ENCODE measurements at regions not wholly inside any gene's neighbourhood (a gene's known extent, or its start where the extent isn't known, plus 50 kb on each side); places are given as distances from the start of the nearest gene placed in this dataset.
"Not testable (repeated sequence)": the region's sequence is repeated elsewhere in the genome, so short reads cannot be mapped to it uniquely, and the experiment has no call there.

GRCh38 chr1:80293818-80294217 lies 1287.3 kb upstream of the ADGRL4 start:
- no peaks in the 10 kb centered on the region for H3K4me1 Mint-ChIP-seq
- H3K4me3 Mint-ChIP-seq: no peak overlapping the region
- no peak overlapping the region for H3K27ac Mint-ChIP-seq
- no peaks in the 10 kb centered on the region for H3K27me3 Mint-ChIP-seq
- ATAC-seq (ENCODE audit: low read depth in 2 of 2) (no peak), DNase-seq (no peak)
- no peaks in the 10 kb centered on the region for H3K36me3 Mint-ChIP-seq
- H3K9me3 Mint-ChIP-seq: peaks cover 0 to 5% (median 0%) of the 10 kb centered on the region in 7 donors

- Mint-ChIP-seq H3K27ac (peak overlapping the region in 1 of 6 donors; percentile 44), H3K9me3 (peaks cover 0 to 14% (median 5%) of the 10 kb centered on the region in 7 donors)
- not testable (repeated sequence) for DNase-seq; H3K4me3 Mint-ChIP-seq; H3K27me3 Mint-ChIP-seq; ATAC-seq (ENCODE audit: low read depth in 2 of 2); H3K36me3 Mint-ChIP-seq; H3K4me1 Mint-ChIP-seq
Measured at GRCh38 chr1:80288750-80289149, 1282.2 kb upstream of the ADGRL4 start.

GRCh38 chr1:80282536-80282935 lies 1276.0 kb upstream of the ADGRL4 start:
- no peaks in the 10 kb centered on the region for H3K27me3 Mint-ChIP-seq
- no peak overlapping the region for H3K4me3 Mint-ChIP-seq
- ATAC-seq (ENCODE audit: low read depth in 2 of 2) (no peak), DNase-seq (no peak)
- H3K4me1 Mint-ChIP-seq: no peaks in the 10 kb centered on the region
- H3K27ac Mint-ChIP-seq: no peak overlapping the region
- H3K36me3 Mint-ChIP-seq: no peaks in the 10 kb centered on the region
- peaks cover 0 to 11% (median 3%) of the 10 kb centered on the region in 7 donors for H3K9me3 Mint-ChIP-seq

GRCh38 chr1:80278936-80279335 lies 1272.4 kb upstream of the ADGRL4 start:
- no peak overlapping the region for H3K4me3 Mint-ChIP-seq
- no peak overlapping the region for H3K27ac Mint-ChIP-seq
- DNase-seq (no peak), ATAC-seq (ENCODE audit: low read depth in 2 of 2) (no peak)
- H3K36me3 Mint-ChIP-seq: no peaks in the 10 kb centered on the region
- H3K9me3 Mint-ChIP-seq: peaks cover 0 to 3% (median 0%) of the 10 kb centered on the region in 7 donors
- H3K4me1 Mint-ChIP-seq: no peaks in the 10 kb centered on the region
- H3K27me3 Mint-ChIP-seq: no peaks in the 10 kb centered on the region

- Mint-ChIP-seq H3K4me1 (no peaks in the 10 kb centered on the region), H3K27ac (peak overlapping the region in 1 of 6 donors; percentile 9), H3K4me3 (no peak overlapping the region), H3K9me3 (peaks cover 0 to 7% (median 0%) of the 10 kb centered on the region in 7 donors), H3K36me3 (no peaks in the 10 kb centered on the region), H3K27me3 (no peaks in the 10 kb centered on the region)
- ATAC-seq (ENCODE audit: low read depth in 2 of 2): no peak
- no peak for DNase-seq
Measured at GRCh38 chr1:80274256-80274655, 1267.7 kb upstream of the ADGRL4 start.

- H3K27me3 Mint-ChIP-seq: no peaks in the 10 kb centered on the region
- DNase-seq (no peak), ATAC-seq (ENCODE audit: low read depth in 2 of 2) (no peak)
- no peak overlapping the region for H3K4me3 Mint-ChIP-seq
- no peak overlapping the region for H3K27ac Mint-ChIP-seq
- H3K4me1 Mint-ChIP-seq: no peaks in the 10 kb centered on the region
- H3K36me3 Mint-ChIP-seq: no peaks in the 10 kb centered on the region
- peaks cover 0 to 7% (median 0%) of the 10 kb centered on the region in 7 donors for H3K9me3 Mint-ChIP-seq
Measured at GRCh38 chr1:80272495-80272894, 1266.0 kb upstream of the ADGRL4 start.

GRCh38 chr1:80258659-80259058 lies 1252.1 kb upstream of the ADGRL4 start:
- H3K36me3 Mint-ChIP-seq: peaks cover 0 to 15% of the 10 kb centered on the region in 2 donors
- ATAC-seq (ENCODE audit: low read depth in 2 of 2): no peak
- no peak for DNase-seq
- no peaks in the 10 kb centered on the region for H3K4me1 Mint-ChIP-seq
- H3K9me3 Mint-ChIP-seq: peaks cover 10 to 23% (median 16%) of the 10 kb centered on the region in 7 donors
- H3K4me3 Mint-ChIP-seq: no peak overlapping the region
- H3K27me3 Mint-ChIP-seq: no peaks in the 10 kb centered on the region
- no peak overlapping the region for H3K27ac Mint-ChIP-seq

GRCh38 chr1:80251591-80251990 lies 1245.1 kb upstream of the ADGRL4 start:
- Mint-ChIP-seq H3K27ac (no peak overlapping the region), H3K4me3 (no peak overlapping the region), H3K9me3 (peaks cover 0 to 10% (median 4%) of the 10 kb centered on the region in 7 donors), H3K4me1 (no peaks in the 10 kb centered on the region), H3K36me3 (no peaks in the 10 kb centered on the region), H3K27me3 (no peaks in the 10 kb centered on the region)
- ATAC-seq (ENCODE audit: low read depth in 2 of 2): no peak
- DNase-seq: no peak

- Mint-ChIP-seq H3K4me1 (no peaks in the 10 kb centered on the region), H3K36me3 (no peaks in the 10 kb centered on the region), H3K9me3 (peaks cover 0 to 10% (median 4%) of the 10 kb centered on the region in 7 donors), H3K27me3 (no peaks in the 10 kb centered on the region), H3K27ac (no peak overlapping the region), H3K4me3 (no peak overlapping the region)
- DNase-seq: no peak
- no peak for ATAC-seq (ENCODE audit: low read depth in 2 of 2)
Measured at GRCh38 chr1:80251171-80251570, 1244.6 kb upstream of the ADGRL4 start.

GRCh38 chr1:80250573-80251168 lies 1244.1 kb upstream of the ADGRL4 start:
- Mint-ChIP-seq H3K9me3 (peaks cover 0 to 10% (median 4%) of the 10 kb centered on the region in 7 donors), H3K27ac (no peak overlapping the region), H3K4me3 (no peak overlapping the region), H3K27me3 (no peaks in the 10 kb centered on the region), H3K36me3 (no peaks in the 10 kb centered on the region), H3K4me1 (no peaks in the 10 kb centered on the region)
- DNase-seq (no peak), ATAC-seq (ENCODE audit: low read depth in 2 of 2) (no peak)

- no peak overlapping the region for H3K4me3 Mint-ChIP-seq
- DNase-seq (no peak), ATAC-seq (ENCODE audit: low read depth in 2 of 2) (no peak)
- no peaks in the 10 kb centered on the region for H3K4me1 Mint-ChIP-seq
- H3K27me3 Mint-ChIP-seq: no peaks in the 10 kb centered on the region
- H3K36me3 Mint-ChIP-seq: no peaks in the 10 kb centered on the region
- no peak overlapping the region for H3K27ac Mint-ChIP-seq
- H3K9me3 Mint-ChIP-seq: peaks cover 0 to 10% (median 4%) of the 10 kb centered on the region in 7 donors
Measured at GRCh38 chr1:80249699-80250098, 1243.2 kb upstream of the ADGRL4 start.

- Mint-ChIP-seq H3K4me3 (no peak overlapping the region), H3K4me1 (no peaks in the 10 kb centered on the region), H3K27ac (no peak overlapping the region), H3K9me3 (peaks cover 0 to 9% (median 4%) of the 10 kb centered on the region in 7 donors), H3K27me3 (no peaks in the 10 kb centered on the region), H3K36me3 (no peaks in the 10 kb centered on the region)
- ATAC-seq (ENCODE audit: low read depth in 2 of 2) (no peak), DNase-seq (no peak)
Measured at GRCh38 chr1:80248886-80249285, 1242.4 kb upstream of the ADGRL4 start.

GRCh38 chr1:80245813-80246212 lies 1239.3 kb upstream of the ADGRL4 start:
- Mint-ChIP-seq H3K27me3 (no peaks in the 10 kb centered on the region), H3K36me3 (no peaks in the 10 kb centered on the region), H3K27ac (no peak overlapping the region), H3K4me1 (no peaks in the 10 kb centered on the region), H3K9me3 (peaks cover 0 to 10% (median 4%) of the 10 kb centered on the region in 7 donors), H3K4me3 (no peak overlapping the region)
- no peak for DNase-seq
- no peak for ATAC-seq (ENCODE audit: low read depth in 2 of 2)

- Mint-ChIP-seq H3K4me1 (no peaks in the 10 kb centered on the region), H3K9me3 (peaks cover 0 to 7% (median 4%) of the 10 kb centered on the region in 7 donors), H3K4me3 (no peak overlapping the region), H3K36me3 (no peaks in the 10 kb centered on the region), H3K27ac (no peak overlapping the region), H3K27me3 (no peaks in the 10 kb centered on the region)
- DNase-seq (no peak), ATAC-seq (ENCODE audit: low read depth in 2 of 2) (no peak)
Measured at GRCh38 chr1:80244372-80244771, 1237.8 kb upstream of the ADGRL4 start.

- no peak for ATAC-seq (ENCODE audit: low read depth in 2 of 2)
- H3K36me3 Mint-ChIP-seq: no peaks in the 10 kb centered on the region
- no peak for DNase-seq
- H3K27ac Mint-ChIP-seq: no peak overlapping the region
- no peaks in the 10 kb centered on the region for H3K4me1 Mint-ChIP-seq
- H3K4me3 Mint-ChIP-seq: no peak overlapping the region
- peaks cover 0 to 7% (median 2%) of the 10 kb centered on the region in 7 donors for H3K9me3 Mint-ChIP-seq
- H3K27me3 Mint-ChIP-seq: no peaks in the 10 kb centered on the region
Measured at GRCh38 chr1:80241566-80241965, 1235.0 kb upstream of the ADGRL4 start.
